ENCODE measurements at regions not wholly inside any gene's neighbourhood (a gene's known extent, or its start where the extent isn't known, plus 50 kb on each side); places are given as distances from the start of the nearest gene placed in this dataset.

DNA sequence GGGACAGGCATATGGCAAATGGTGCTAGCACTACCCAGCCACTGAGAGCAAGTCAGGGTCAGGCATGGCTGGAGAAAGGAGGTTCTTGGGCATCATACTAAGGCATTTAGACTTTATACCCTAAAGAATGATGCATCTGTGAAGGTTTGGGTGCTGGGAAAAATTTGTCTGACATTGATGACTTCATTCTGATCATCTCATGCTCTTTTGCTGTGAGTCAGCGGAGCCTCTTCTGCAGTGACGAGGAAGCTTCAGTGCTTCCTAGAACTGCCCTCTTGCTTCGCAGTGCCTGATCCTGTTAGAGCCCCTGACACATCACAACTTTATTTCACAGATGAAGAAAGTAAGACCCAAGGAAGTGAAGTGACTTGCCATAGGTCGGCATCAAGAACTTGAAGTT, 266.6 kb upstream of the GAS1 start:
- no peak overlapping the region for H3K4me3 Mint-ChIP-seq
- no peaks in the 10 kb centered on the region for H3K36me3 Mint-ChIP-seq (ENCODE audit: low read depth)
- ChIA-PET POLR2A (no interaction called here), CTCF (no interaction called here)
- no peaks in the 10 kb centered on the region for H3K9me3 Mint-ChIP-seq (ENCODE audit: low read depth)
- ATAC-seq (peak; percentile 83), DNase-seq (peak; percentile 23)
- H3K4me1 Mint-ChIP-seq = no peaks in the 10 kb centered on the region
- intact Hi-C loops (cut with DNase I, micrococcal nuclease) = no loop called here
- H3K27ac Mint-ChIP-seq = no peak overlapping the region
- peaks cover 21% of the 10 kb centered on the region for H3K27me3 Mint-ChIP-seq

DNA sequence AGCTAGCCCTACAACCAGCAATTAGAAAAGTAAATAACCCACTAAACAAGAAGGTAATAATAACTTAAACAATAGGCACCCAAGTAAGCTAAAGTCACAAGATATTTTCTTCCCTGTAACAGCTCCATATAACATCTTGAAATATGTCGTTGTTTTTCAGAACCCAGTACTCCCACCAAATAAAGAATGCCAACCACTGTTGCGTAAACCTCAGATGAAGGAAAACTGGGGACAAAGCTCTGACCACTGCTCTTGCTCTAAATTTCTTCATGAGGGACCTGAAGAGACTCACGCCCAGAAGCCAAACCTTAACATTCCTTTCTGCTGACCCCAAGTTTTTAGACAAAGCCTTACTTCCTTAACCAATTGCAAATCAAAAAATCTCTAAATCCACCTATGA, 267.7 kb upstream of the GAS1 start:
- no peaks in the 10 kb centered on the region for H3K9me3 Mint-ChIP-seq (ENCODE audit: low read depth)
- H3K36me3 Mint-ChIP-seq (ENCODE audit: low read depth) = no peaks in the 10 kb centered on the region
- CTCF ChIA-PET = no interaction called here
- H3K27me3 Mint-ChIP-seq = peaks cover 23% of the 10 kb centered on the region
- no peak overlapping the region for H3K27ac Mint-ChIP-seq
- no peak for ATAC-seq
- POLR2A ChIA-PET = no interaction called here
- no peak for DNase-seq
- no peaks in the 10 kb centered on the region for H3K4me1 Mint-ChIP-seq
- intact Hi-C loops (cut with DNase I, micrococcal nuclease) = no loop called here
- H3K4me3 Mint-ChIP-seq = no peak overlapping the region

- Mint-ChIP-seq H3K9me3 (ENCODE audit: low read depth) (no peaks in the 10 kb centered on the region), H3K4me3 (no peak overlapping the region), H3K27ac (no peak overlapping the region), H3K27me3 (peaks cover 23% of the 10 kb centered on the region), H3K4me1 (no peaks in the 10 kb centered on the region), H3K36me3 (ENCODE audit: low read depth) (no peaks in the 10 kb centered on the region)
- no peak for DNase-seq
- intact Hi-C loops (cut with DNase I, micrococcal nuclease) = no loop called here
- POLR2A ChIA-PET = no interaction called here
- no peak for ATAC-seq
- CTCF ChIA-PET = no interaction called here
Observed at GRCh38 chr9:87216036-87216435, 268.7 kb upstream of the GAS1 start.

DNA sequence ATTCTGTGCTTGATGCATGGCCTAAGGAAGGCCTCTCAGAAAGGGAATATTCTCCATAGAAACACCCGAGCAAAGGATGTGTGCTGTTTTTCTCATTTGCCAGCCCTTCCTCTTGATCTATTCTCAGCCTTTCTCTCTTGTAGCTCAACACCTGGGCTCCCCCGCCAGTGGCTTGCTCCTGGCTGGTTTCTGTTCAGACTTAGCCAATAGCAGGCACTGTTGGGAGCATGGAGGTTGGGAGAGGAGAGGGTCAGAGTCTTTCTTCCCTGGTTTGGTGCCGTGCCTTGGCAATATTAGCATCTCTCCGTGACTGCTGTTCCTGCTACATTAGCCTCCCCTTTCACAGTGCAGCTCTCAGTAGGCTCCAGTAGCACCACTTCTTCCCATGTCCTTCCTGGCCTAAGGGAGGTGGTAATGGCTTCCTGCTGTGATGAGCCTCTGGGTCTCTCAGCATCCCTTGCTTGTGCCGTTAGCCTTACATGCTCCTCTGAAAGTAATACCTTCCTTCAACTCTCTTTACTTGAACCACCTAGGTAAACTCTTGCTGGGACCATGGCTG, 269.7 kb upstream of the GAS1 start:
- ATAC-seq (no peak), DNase-seq (no peak)
- no peaks in the 10 kb centered on the region for H3K9me3 Mint-ChIP-seq (ENCODE audit: low read depth)
- ChIA-PET POLR2A (no interaction called here), CTCF (interaction anchor here (0.6 kb wide), 1 partner anchor 118 kb away, joined by 3 read pairs; no protein-coding TSS in a partner anchor)
- no peak overlapping the region for H3K27ac Mint-ChIP-seq
- H3K4me3 Mint-ChIP-seq = no peak overlapping the region
- peaks cover 23% of the 10 kb centered on the region for H3K27me3 Mint-ChIP-seq
- no peaks in the 10 kb centered on the region for H3K36me3 Mint-ChIP-seq (ENCODE audit: low read depth)
- intact Hi-C loops (cut with DNase I, micrococcal nuclease) = no loop called here
- no peaks in the 10 kb centered on the region for H3K4me1 Mint-ChIP-seq

- Mint-ChIP-seq H3K36me3 (ENCODE audit: low read depth) (no peaks in the 10 kb centered on the region), H3K4me1 (no peaks in the 10 kb centered on the region), H3K27ac (no peak overlapping the region), H3K4me3 (no peak overlapping the region), H3K9me3 (ENCODE audit: low read depth) (no peaks in the 10 kb centered on the region), H3K27me3 (peaks cover 5% of the 10 kb centered on the region)
- DNase-seq (no peak), ATAC-seq (no peak)
- intact Hi-C loops (cut with DNase I, micrococcal nuclease) = loop anchor here in 1 of 2 experiments (10.0 kb wide), 1 partner anchor 59 kb away; no protein-coding TSS in a partner anchor
- POLR2A ChIA-PET = no interaction called here
- CTCF ChIA-PET = no interaction called here
Observed at GRCh38 chr9:87223392-87224246, 274.0 kb upstream of the DAPK1 start.

DNA sequence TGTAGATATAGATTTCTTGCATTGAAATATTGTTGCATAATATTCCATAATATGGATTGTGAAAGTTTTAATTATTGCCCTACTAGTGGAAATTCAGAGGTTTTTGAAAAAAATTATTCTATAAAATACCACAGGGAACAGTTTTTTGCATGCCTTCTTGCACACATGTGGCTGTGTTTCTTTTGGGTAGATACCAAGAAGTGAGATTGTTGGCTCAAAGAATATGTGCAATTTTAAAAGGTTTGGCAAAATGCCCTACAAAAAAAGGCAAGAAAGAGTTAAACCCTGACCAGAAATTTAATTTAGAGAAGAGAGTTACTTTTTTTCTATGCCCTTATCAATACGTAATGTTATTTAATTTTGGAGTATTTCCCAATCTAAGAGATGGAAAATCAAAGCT, 270.8 kb upstream of the DAPK1 start:
- no peaks in the 10 kb centered on the region for H3K9me3 Mint-ChIP-seq (ENCODE audit: low read depth)
- no peaks in the 10 kb centered on the region for H3K4me1 Mint-ChIP-seq
- CTCF ChIA-PET = no interaction called here
- DNase-seq (no peak), ATAC-seq (no peak)
- H3K27ac Mint-ChIP-seq = no peak overlapping the region
- peaks cover 6% of the 10 kb centered on the region for H3K27me3 Mint-ChIP-seq
- intact Hi-C loops (cut with DNase I, micrococcal nuclease) = loop anchor here in 1 of 2 experiments (10.0 kb wide), 1 partner anchor 62 kb away; no protein-coding TSS in a partner anchor
- no peak overlapping the region for H3K4me3 Mint-ChIP-seq
- POLR2A ChIA-PET = no interaction called here
- H3K36me3 Mint-ChIP-seq (ENCODE audit: low read depth) = no peaks in the 10 kb centered on the region

DNA sequence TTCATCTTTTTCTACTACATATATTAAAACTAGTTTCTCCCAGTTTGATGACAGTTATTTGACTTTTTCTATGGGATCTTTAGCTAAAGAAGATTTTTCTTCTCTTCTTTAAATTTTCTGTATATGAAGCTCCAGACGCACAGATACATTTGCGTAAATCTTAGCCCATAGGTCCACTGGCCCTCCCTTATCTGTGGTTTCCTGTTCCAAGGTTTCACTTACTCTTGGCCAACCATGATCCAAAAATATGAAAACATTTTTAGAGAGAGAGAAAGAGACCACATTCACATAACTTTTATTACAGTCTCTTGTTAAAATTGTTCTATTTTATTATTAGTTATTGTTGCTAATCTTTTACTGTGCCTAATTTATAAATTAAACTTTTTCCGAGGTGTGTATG, 270.2 kb upstream of the DAPK1 start:
- DNase-seq = no peak
- Mint-ChIP-seq H3K36me3 (ENCODE audit: low read depth) (no peaks in the 10 kb centered on the region), H3K4me3 (no peak overlapping the region), H3K27me3 (peaks cover 6% of the 10 kb centered on the region), H3K9me3 (ENCODE audit: low read depth) (no peaks in the 10 kb centered on the region), H3K4me1 (no peaks in the 10 kb centered on the region), H3K27ac (no peak overlapping the region)
- intact Hi-C loops (cut with DNase I, micrococcal nuclease) = loop anchor here in 1 of 2 experiments (10.0 kb wide), 1 partner anchor 63 kb away; no protein-coding TSS in a partner anchor
- POLR2A ChIA-PET = no interaction called here
- CTCF ChIA-PET = no interaction called here
- ATAC-seq = no peak

DNA sequence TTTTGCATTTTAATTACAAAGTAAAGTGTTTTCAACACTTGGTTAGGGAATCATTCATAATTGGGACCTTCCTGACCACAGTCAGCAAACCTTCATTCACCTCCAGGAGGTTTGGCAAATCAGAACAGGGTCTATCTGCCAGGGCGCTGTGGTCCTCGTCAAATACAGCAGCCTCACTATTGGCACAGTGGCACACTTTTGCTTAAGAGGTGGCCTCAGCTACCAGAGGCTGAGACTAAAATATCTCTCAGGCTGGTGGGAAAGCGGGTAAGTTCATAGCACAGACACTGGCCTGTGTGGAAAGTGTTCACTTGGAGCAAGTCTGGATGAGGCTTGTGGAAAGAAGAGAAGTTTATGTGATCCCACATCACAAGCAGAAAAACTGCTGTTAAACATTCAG, 268.6 kb upstream of the DAPK1 start:
- DNase-seq (no peak), ATAC-seq (no peak)
- no peaks in the 10 kb centered on the region for H3K36me3 Mint-ChIP-seq (ENCODE audit: low read depth)
- no peak overlapping the region for H3K27ac Mint-ChIP-seq
- no peaks in the 10 kb centered on the region for H3K9me3 Mint-ChIP-seq (ENCODE audit: low read depth)
- POLR2A ChIA-PET = no interaction called here
- H3K4me3 Mint-ChIP-seq = no peak overlapping the region
- CTCF ChIA-PET = no interaction called here
- H3K27me3 Mint-ChIP-seq = peaks cover 4% of the 10 kb centered on the region
- no peaks in the 10 kb centered on the region for H3K4me1 Mint-ChIP-seq
- intact Hi-C loops (cut with DNase I, micrococcal nuclease) = loop anchor here in 1 of 2 experiments (10.0 kb wide), 1 partner anchor 64 kb away; no protein-coding TSS in a partner anchor

DNA sequence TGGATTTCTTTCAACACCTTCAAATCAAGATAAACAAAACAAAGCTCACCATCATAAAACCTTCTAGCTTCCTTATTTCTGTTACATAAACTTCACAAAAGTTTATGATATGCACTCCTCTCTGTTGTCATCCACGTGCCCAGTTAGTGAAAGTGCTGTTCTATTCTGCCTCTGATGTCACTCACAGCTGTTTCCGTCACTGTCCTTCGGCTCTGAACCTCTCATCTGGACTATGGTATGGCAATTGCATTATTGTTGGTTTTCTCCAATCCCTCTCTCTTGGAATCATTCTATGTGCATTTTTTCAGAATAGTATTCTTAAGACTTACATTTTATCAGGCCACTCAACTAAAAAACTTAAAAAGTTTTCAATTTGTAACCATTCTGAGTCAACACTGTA, 264.2 kb upstream of the DAPK1 start:
- POLR2A ChIA-PET = no interaction called here
- Mint-ChIP-seq H3K4me3 (no peak overlapping the region), H3K27me3 (peaks cover 4% of the 10 kb centered on the region), H3K4me1 (no peaks in the 10 kb centered on the region), H3K36me3 (ENCODE audit: low read depth) (no peaks in the 10 kb centered on the region), H3K27ac (no peak overlapping the region), H3K9me3 (ENCODE audit: low read depth) (no peaks in the 10 kb centered on the region)
- ATAC-seq (no peak), DNase-seq (no peak)
- CTCF ChIA-PET = interaction anchor here (0.6 to 1.0 kb wide), 2 partner anchors 38 to 119 kb away, joined by 3 read pairs; no protein-coding TSS in a partner anchor
- intact Hi-C loops (cut with DNase I, micrococcal nuclease) = no loop called here

- DNase-seq = no peak
- no peaks in the 10 kb centered on the region for H3K4me1 Mint-ChIP-seq
- peaks cover 8% of the 10 kb centered on the region for H3K27me3 Mint-ChIP-seq
- no peaks in the 10 kb centered on the region for H3K36me3 Mint-ChIP-seq (ENCODE audit: low read depth)
- H3K4me3 Mint-ChIP-seq = no peak overlapping the region
- no peaks in the 10 kb centered on the region for H3K9me3 Mint-ChIP-seq (ENCODE audit: low read depth)
- no peak for ATAC-seq
- intact Hi-C loops (cut with DNase I, micrococcal nuclease) = no loop called here
- CTCF ChIA-PET = interaction anchor here (0.6 to 1.0 kb wide), 2 partner anchors 39 to 119 kb away, joined by 3 read pairs; no protein-coding TSS in a partner anchor
- H3K27ac Mint-ChIP-seq = no peak overlapping the region
- POLR2A ChIA-PET = no interaction called here
Observed at GRCh38 chr9:87233899-87234455, 263.7 kb upstream of the DAPK1 start.

GRCh38 chr9:87234854-87235253, 262.8 kb upstream of the DAPK1 start:
- CTCF ChIA-PET = interaction anchor here (0.6 kb wide), 1 partner anchor 259 kb away, joined by 3 read pairs; no protein-coding TSS in a partner anchor
- intact Hi-C loops (cut with DNase I, micrococcal nuclease) = no loop called here

DNA sequence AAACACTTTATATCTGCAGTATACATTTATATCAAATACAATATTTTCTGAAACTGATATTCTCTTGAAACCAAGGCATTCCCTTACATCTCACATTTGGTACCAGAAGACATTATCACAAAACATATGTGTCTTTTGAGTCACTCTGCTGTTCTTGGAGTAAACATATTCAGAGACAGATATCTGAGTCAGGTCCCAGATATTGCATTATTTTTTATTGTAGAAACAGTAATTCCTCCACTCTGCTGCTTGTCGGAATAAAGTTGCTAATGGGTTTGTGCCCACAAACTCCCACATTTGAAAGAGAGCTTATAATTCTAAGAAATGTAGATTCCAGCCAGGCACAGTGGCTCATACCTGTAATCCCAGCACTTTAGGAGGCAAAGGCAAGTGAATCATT, 261.1 kb upstream of the DAPK1 start:
- CTCF ChIA-PET = no interaction called here
- no peaks in the 10 kb centered on the region for H3K4me1 Mint-ChIP-seq
- ATAC-seq = no peak
- H3K27me3 Mint-ChIP-seq = peaks cover 8% of the 10 kb centered on the region
- no peaks in the 10 kb centered on the region for H3K9me3 Mint-ChIP-seq (ENCODE audit: low read depth)
- H3K36me3 Mint-ChIP-seq (ENCODE audit: low read depth) = no peaks in the 10 kb centered on the region
- POLR2A ChIA-PET = no interaction called here
- H3K27ac Mint-ChIP-seq = no peak overlapping the region
- DNase-seq = no peak
- H3K4me3 Mint-ChIP-seq = no peak overlapping the region
- intact Hi-C loops (cut with DNase I, micrococcal nuclease) = no loop called here

More at GRCh38 chr9:87234854-87235253, 262.8 kb upstream of the DAPK1 start:
- Mint-ChIP-seq H3K36me3 (ENCODE audit: low read depth) (no peaks in the 10 kb centered on the region), H3K4me3 (no peak overlapping the region), H3K27ac (no peak overlapping the region), H3K9me3 (ENCODE audit: low read depth) (no peaks in the 10 kb centered on the region), H3K4me1 (no peaks in the 10 kb centered on the region), H3K27me3 (peaks cover 8% of the 10 kb centered on the region)
- DNase-seq = no peak
- ATAC-seq = no peak
- POLR2A ChIA-PET = interaction anchor here (0.6 kb wide), 1 partner anchor 818 kb away, joined by 3 read pairs; no protein-coding TSS in a partner anchor

All from activated CD4-positive, alpha-beta T cell treated with anti-CD3 and anti-CD28 coated beads for 36 hours (primary cell).